ENCODE measurements at regions not wholly inside any gene's neighbourhood (a gene's known extent, or its start where the extent isn't known, plus 50 kb on each side); places are given as distances from the start of the nearest gene placed in this dataset.

DNA sequence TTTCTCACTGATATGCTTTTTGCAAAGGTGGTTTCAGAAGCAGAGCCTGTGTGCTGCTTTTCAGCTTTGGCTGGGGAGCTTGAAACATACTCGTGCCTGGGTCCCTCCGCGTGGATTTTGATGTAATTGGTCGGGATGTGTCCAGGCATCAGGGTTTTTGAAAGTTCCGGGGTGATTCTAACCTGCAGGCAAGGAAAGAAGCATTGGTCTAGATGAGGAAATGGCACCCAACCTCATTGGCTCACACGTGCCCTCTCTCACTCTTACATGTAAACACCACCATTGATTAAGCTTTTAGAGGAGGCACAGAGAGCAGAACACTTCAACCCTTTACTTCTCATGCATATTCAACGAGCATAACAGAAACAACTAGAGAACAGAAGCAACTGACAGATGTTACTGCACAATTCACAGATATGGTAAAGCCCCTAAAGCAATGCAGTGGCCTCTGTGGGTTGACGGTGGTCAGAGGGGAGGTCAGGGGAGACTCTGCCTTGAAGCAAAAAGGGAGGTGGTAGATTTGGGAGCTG is 112.1 kb downstream of the TLR5 start:
- H3F3A ChIP-seq (ENCODE audit: low read length, unreplicated experiment) = no peaks in the 10 kb centered on the region
- ATAC-seq (no peak), DNase-seq (no peak)
- peaks cover 13% of the 10 kb centered on the region for H3K4me1 ChIP-seq (ENCODE audit: insufficient read depth, low read length)
- H3K4me2 ChIP-seq (ENCODE audit: low read length) = no peak overlapping the region
- no peaks in the 10 kb centered on the region for H3K9me3 ChIP-seq (ENCODE audit: low read length)
- no peak overlapping the region for H3K27ac ChIP-seq (ENCODE audit: low read length)
- BruUV-seq (replicated peaks) = no TSS peak
- intact Hi-C loops (cut with micrococcal nuclease) = no loop called here
- H3K79me2 ChIP-seq (ENCODE audit: low read length) = no peaks in the 10 kb centered on the region
- no peaks in the 10 kb centered on the region for H3K27me3 ChIP-seq (ENCODE audit: low read length)
- H3K9ac ChIP-seq (ENCODE audit: low read length) = no peak overlapping the region
- TF ChIP-seq EZH2phosphoT487 (IDR thresholded peaks at IDR 0.05; ENCODE audit: borderline replicate concordance, low read length) (no peak), EZH2 (IDR thresholded peaks at IDR 0.05; ENCODE audit: low read length, unreplicated experiment) (no peak)
- TF ChIP-seq, protein P1, sequence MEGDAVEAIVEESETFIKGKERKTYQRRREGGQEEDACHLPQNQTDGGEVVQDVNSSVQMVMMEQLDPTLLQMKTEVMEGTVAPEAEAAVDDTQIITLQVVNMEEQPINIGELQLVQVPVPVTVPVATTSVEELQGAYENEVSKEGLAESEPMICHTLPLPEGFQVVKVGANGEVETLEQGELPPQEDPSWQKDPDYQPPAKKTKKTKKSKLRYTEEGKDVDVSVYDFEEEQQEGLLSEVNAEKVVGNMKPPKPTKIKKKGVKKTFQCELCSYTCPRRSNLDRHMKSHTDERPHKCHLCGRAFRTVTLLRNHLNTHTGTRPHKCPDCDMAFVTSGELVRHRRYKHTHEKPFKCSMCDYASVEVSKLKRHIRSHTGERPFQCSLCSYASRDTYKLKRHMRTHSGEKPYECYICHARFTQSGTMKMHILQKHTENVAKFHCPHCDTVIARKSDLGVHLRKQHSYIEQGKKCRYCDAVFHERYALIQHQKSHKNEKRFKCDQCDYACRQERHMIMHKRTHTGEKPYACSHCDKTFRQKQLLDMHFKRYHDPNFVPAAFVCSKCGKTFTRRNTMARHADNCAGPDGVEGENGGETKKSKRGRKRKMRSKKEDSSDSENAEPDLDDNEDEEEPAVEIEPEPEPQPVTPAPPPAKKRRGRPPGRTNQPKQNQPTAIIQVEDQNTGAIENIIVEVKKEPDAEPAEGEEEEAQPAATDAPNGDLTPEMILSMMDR (conservative IDR thresholded peaks at IDR 0.05; ENCODE audit: low read depth, low read length) = no peak
- no peaks in the 10 kb centered on the region for H3K9me2 ChIP-seq (replicated peaks; ENCODE audit: low read length)
- no peak overlapping the region for H2AFZ ChIP-seq (ENCODE audit: low read length)
- ChIA-PET CTCF (no interaction called here), POLR2A (ENCODE audit: unreplicated experiment) (no interaction called here)
- no peaks in the 10 kb centered on the region for H4K20me1 ChIP-seq (ENCODE audit: low read length)
- no peaks in the 10 kb centered on the region for H3K36me3 ChIP-seq (ENCODE audit: low read depth, low read length)
- H3K4me3 ChIP-seq (ENCODE audit: low read length) = no peak overlapping the region

DNA sequence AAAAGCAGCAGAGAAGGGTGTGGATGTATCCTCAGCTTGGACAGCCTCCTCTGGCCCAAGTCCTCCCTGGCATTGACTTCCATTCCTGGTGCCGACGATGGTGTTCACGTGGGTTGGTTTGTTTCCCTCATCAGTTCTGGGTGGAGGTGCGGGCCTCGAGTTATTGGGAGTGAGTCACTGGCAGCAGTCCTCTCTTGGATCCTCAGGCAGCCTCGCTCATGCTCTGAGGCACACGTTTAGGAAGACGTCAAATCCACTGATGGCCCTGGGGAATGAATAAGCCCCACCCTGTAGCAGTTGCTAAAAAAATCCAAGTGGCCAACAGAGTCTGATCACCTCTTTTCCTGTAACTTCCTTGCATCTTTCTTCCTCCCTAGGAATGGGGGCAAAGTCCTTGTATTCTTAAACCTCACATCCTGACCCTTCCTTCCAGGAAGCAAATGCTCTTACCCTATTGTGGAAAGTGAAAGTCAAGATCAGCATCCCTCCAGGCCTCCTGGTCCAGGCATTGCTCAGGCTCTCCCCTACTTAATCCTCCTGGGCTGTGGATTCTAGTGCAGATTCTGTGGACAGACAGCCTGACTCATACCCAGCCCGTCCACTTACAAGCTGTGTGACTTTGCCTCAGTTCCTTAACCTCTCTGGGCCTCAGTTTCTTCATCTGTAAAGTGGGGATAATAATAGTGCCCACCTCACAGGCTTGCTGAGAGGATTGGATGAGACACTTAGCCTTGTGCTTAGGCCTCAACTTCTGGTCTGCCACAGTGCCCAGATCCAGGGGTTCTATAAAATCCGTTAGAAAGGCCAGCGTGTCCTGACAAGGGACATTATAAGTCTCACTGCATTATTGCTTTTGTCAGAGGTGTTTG is 111.1 kb downstream of the TLR5 start:
- H2AFZ ChIP-seq (ENCODE audit: low read length) = no peak overlapping the region
- POLR2A ChIA-PET (ENCODE audit: unreplicated experiment) = no interaction called here

More for the DNA sequence above, 111.1 kb downstream of the TLR5 start:
- no peak overlapping the region for H3K27ac ChIP-seq (ENCODE audit: low read length)
- no peaks in the 10 kb centered on the region for H3K79me2 ChIP-seq (ENCODE audit: low read length)
- DNase-seq (peak; percentile 50), ATAC-seq (peak; percentile 87)
- no peaks in the 10 kb centered on the region for H3K9me3 ChIP-seq (ENCODE audit: low read length)
- H3K4me1 ChIP-seq (ENCODE audit: insufficient read depth, low read length) = peaks cover 13% of the 10 kb centered on the region
- no peaks in the 10 kb centered on the region for H4K20me1 ChIP-seq (ENCODE audit: low read length)
- CTCF ChIA-PET = no interaction called here
- intact Hi-C loops (cut with micrococcal nuclease) = no loop called here
- TF ChIP-seq, protein P1 (conservative IDR thresholded peaks at IDR 0.05; ENCODE audit: low read depth, low read length) = no peak
- no peak for TF ChIP-seq EZH2phosphoT487 (IDR thresholded peaks at IDR 0.05; ENCODE audit: borderline replicate concordance, low read length)
- no peak for TF ChIP-seq EZH2 (IDR thresholded peaks at IDR 0.05; ENCODE audit: low read length, unreplicated experiment)
- H3K9me2 ChIP-seq (replicated peaks; ENCODE audit: low read length) = no peaks in the 10 kb centered on the region
- no peaks in the 10 kb centered on the region for H3K36me3 ChIP-seq (ENCODE audit: low read depth, low read length)
- H3K27me3 ChIP-seq (ENCODE audit: low read length) = no peaks in the 10 kb centered on the region
- no TSS peak for BruUV-seq (replicated peaks)
- H3F3A ChIP-seq (ENCODE audit: low read length, unreplicated experiment) = no peaks in the 10 kb centered on the region
- H3K4me3 ChIP-seq (ENCODE audit: low read length) = no peak overlapping the region
- H3K4me2 ChIP-seq (ENCODE audit: low read length) = no peak overlapping the region
- H3K9ac ChIP-seq (ENCODE audit: low read length) = no peak overlapping the region

Data from PC-3 (cell line).